DND-41 (cell line): ENCODE measurements at regions not wholly inside any gene's neighbourhood (a gene's known extent, or its start where the extent isn't known, plus 50 kb on each side); places are given as distances from the start of the nearest gene placed in this dataset.

Experiments used
- ATAC-seq: fragments of 200-7000 bp; cut with Tn5 transposase; 3 replicates; pipeline ENCODE4 v1.9.1; 2021; ENCODE audit warnings: low read depth; ENCODE audit not compliant: insufficient read depth
- DNase-seq: peaks from one replicate; pipeline ENCODE4 v3.0.0-alpha.2; 2020
- H2AFZ ChIP-seq: 2 replicates; pipeline ENCODE4 v1.6.0; 2012; ENCODE audit warnings: low read depth, low read length
- H3K27ac ChIP-seq: 2 replicates; pipeline ENCODE4 v1.5.1; 2012; ENCODE audit warnings: low read length, inconsistent platforms
- H3K27me3 ChIP-seq: fragments of 200-600 bp; sonication (generic); 2 replicates; pipeline ENCODE4 v1.6.0; 2012; ENCODE audit warnings: low read length, mild to moderate bottlenecking, inconsistent platforms; ENCODE audit not compliant: insufficient read depth, poor library complexity
- H3K36me3 ChIP-seq: 2 replicates; pipeline ENCODE4 v1.5.1; 2012; ENCODE audit warnings: low read length, inconsistent platforms; ENCODE audit not compliant: insufficient read depth
- H3K4me1 ChIP-seq: 2 replicates; pipeline ENCODE4 v1.5.1; 2012; ENCODE audit warnings: mild to moderate bottlenecking, low read length; ENCODE audit not compliant: insufficient read depth
- H3K4me2 ChIP-seq: 2 replicates; pipeline ENCODE4 v1.6.0; 2012; ENCODE audit warnings: mild to moderate bottlenecking, moderate library complexity, low read length, inconsistent platforms; ENCODE audit not compliant: insufficient read depth
- H3K4me3 ChIP-seq, 2 experiments: fragments of 200-600 bp in 1 of 2; shearing (Covaris generic) in 1 of 2; 2 replicates each; pipeline ENCODE4 v1.5.1; 2012 to 2016; ENCODE audit warnings: inconsistent platforms in 2 of 2, low read length in 2 of 2, mild to moderate bottlenecking in 2 of 2, low read depth in 1 of 2, moderate library complexity in 1 of 2
- H3K79me2 ChIP-seq: 2 replicates; pipeline ENCODE4 v1.6.0; 2012; ENCODE audit warnings: low read length, inconsistent platforms; ENCODE audit not compliant: insufficient read depth
- H3K9ac ChIP-seq: 2 replicates; pipeline ENCODE4 v1.6.0; 2012; ENCODE audit warnings: low read depth, mild to moderate bottlenecking, inconsistent platforms, low read length, moderate library complexity
- H3K9me3 ChIP-seq: 2 replicates; pipeline ENCODE4 v1.5.1; 2012; ENCODE audit warnings: low read length, moderate library complexity, mild to moderate bottlenecking, inconsistent platforms; ENCODE audit not compliant: insufficient read depth, severe bottlenecking
- H4K20me1 ChIP-seq: 2 replicates; pipeline ENCODE4 v1.6.0; 2012; ENCODE audit warnings: low read length; ENCODE audit not compliant: insufficient read depth
- EZH2 ChIP-seq: IDR thresholded peaks from 3 replicates; pipeline ENCODE4 v1.6.1; 2012; ENCODE audit warnings: borderline replicate concordance, low read depth, mild to moderate bottlenecking, moderate library complexity, low read length, inconsistent platforms; ENCODE audit not compliant: severe bottlenecking
- TF ChIP-seq, protein P1 (sequence below): IDR thresholded peaks from 2 replicates; pipeline ENCODE4 v1.5.1; 2012; ENCODE audit warnings: borderline replicate concordance, low read length, moderate library complexity, mild to moderate bottlenecking; ENCODE audit not compliant: poor library complexity, severe bottlenecking; ENCODE audit errors: extremely low read depth

DNA sequence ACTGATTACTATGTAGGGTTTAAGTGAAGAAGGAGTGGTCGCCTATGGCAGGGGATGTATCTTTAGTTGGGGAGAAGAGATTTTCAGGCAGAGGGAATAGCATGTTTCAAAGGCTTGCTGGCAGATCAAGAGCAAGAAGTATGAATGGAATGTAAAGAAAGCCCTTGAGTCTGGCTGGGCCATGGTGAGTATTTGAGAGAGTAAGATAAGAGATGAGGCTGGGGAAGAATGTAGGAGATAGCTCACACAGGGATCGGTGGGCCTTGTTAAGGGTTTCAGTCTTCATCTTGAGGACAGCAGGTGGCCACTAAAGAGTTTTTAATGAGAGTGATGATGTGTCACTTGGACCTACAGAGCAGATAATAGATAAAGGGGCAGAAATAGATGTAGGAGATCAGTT, 319.1 kb upstream of the RPS6KA3 start:
- Histone ChIP-seq H3K79me2 (no peaks in the 10 kb centered on the region), H3K27me3 (no peaks in the 10 kb centered on the region), H3K4me2 (no peak overlapping the region), H3K27ac (no peak overlapping the region), H3K36me3 (no peaks in the 10 kb centered on the region), H3K9ac (no peak overlapping the region), H2AFZ (no peak overlapping the region), H3K9me3 (no peaks in the 10 kb centered on the region), H4K20me1 (no peaks in the 10 kb centered on the region), H3K4me1 (no peaks in the 10 kb centered on the region), H3K4me3 (no peak overlapping the region)
- TF ChIP-seq, protein P1, sequence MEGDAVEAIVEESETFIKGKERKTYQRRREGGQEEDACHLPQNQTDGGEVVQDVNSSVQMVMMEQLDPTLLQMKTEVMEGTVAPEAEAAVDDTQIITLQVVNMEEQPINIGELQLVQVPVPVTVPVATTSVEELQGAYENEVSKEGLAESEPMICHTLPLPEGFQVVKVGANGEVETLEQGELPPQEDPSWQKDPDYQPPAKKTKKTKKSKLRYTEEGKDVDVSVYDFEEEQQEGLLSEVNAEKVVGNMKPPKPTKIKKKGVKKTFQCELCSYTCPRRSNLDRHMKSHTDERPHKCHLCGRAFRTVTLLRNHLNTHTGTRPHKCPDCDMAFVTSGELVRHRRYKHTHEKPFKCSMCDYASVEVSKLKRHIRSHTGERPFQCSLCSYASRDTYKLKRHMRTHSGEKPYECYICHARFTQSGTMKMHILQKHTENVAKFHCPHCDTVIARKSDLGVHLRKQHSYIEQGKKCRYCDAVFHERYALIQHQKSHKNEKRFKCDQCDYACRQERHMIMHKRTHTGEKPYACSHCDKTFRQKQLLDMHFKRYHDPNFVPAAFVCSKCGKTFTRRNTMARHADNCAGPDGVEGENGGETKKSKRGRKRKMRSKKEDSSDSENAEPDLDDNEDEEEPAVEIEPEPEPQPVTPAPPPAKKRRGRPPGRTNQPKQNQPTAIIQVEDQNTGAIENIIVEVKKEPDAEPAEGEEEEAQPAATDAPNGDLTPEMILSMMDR, result no peak
- no peak for TF ChIP-seq EZH2
- no peak for ATAC-seq
- no peak for DNase-seq

DNA sequence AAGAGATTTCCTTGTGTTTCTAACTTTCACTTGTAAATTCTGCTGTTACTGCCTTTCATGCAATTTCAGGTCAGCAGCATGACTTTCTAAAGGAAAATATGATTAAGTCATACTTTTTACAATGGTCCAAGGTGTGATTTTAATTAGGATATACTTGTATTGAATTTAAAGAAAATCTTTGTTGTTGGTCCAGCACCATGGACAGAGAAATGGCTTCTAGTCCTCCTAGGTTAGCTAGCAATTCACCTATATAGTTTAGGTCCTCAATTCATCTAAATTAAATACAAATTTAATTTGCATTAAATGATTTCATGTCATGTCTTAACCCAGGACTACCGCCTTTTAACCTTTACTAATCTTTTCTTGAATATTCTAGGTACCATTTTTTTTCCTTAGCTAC, 304.9 kb upstream of the RPS6KA3 start:
- DNase-seq, result no peak
- no peaks in the 10 kb centered on the region for H3K27me3 ChIP-seq
- H3K4me2 ChIP-seq, result no peak overlapping the region
- H3K9me3 ChIP-seq, result no peaks in the 10 kb centered on the region
- TF ChIP-seq EZH2, result no peak
- TF ChIP-seq, protein P1, result no peak
- no peak overlapping the region for H3K27ac ChIP-seq
- no peak overlapping the region for H3K9ac ChIP-seq
- no peaks in the 10 kb centered on the region for H4K20me1 ChIP-seq
- ATAC-seq, result no peak
- H3K4me1 ChIP-seq, result no peaks in the 10 kb centered on the region
- no peaks in the 10 kb centered on the region for H3K36me3 ChIP-seq
- no peaks in the 10 kb centered on the region for H3K79me2 ChIP-seq
- no peak overlapping the region for H2AFZ ChIP-seq
- H3K4me3 ChIP-seq, result no peak overlapping the region

DNA sequence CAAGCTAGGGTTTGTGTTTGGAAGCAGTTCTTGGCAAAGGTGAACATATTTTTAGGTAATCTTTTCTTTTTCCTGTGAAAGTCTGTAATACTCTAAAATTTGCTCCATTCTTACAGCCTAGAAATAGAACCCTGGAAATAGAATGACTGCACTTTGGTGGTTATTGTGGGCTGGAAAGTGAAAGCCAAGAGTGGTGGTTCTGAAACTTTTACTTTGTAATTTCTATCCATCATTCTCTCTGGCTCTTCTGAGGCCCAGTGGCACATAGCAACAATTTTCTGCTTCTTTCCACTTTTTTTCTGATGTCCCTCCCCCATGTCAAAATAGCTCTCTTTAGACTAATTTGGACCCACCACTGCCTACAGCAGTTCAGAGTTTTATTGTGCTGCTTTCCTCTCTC, 300.4 kb upstream of the RPS6KA3 start:
- Histone ChIP-seq H2AFZ (no peak overlapping the region), H3K9me3 (no peaks in the 10 kb centered on the region), H3K27me3 (no peaks in the 10 kb centered on the region), H3K4me3 (no peak overlapping the region), H4K20me1 (no peaks in the 10 kb centered on the region), H3K27ac (no peak overlapping the region), H3K4me2 (no peak overlapping the region), H3K79me2 (no peaks in the 10 kb centered on the region), H3K4me1 (no peaks in the 10 kb centered on the region), H3K36me3 (no peaks in the 10 kb centered on the region), H3K9ac (no peak overlapping the region)
- no peak for TF ChIP-seq EZH2
- TF ChIP-seq, protein P1, result no peak
- no peak for ATAC-seq
- no peak for DNase-seq

DNA sequence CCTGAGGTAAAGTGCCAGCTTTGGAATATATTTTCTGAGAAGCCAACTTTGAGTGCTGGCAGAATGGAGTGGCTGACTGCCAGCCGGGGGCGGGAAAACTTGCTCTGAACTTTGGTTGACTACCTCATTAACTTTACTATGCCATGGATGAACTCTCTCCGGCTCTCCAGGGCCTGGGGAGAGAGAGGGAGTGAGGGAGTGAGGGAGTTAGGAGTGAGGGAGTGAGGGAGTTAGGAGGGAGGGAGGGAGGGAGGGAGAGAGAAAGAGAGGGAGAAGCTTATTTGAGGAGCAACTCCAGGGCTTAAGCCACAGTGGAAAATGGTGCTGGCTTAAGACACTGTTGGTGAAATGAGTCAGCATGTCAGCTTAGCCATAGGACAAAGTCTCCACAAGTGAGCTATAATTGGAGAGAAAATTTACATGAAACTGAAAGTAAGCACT, 280.9 kb upstream of the RPS6KA3 start:
- no peaks in the 10 kb centered on the region for H3K27me3 ChIP-seq
- DNase-seq (no peak), ATAC-seq (no peak)
- H4K20me1 ChIP-seq, result no peaks in the 10 kb centered on the region
- no peaks in the 10 kb centered on the region for H3K9me3 ChIP-seq
- H2AFZ ChIP-seq, result no peak overlapping the region
- no peak overlapping the region for H3K4me3 ChIP-seq
- no peaks in the 10 kb centered on the region for H3K79me2 ChIP-seq
- H3K36me3 ChIP-seq, result no peaks in the 10 kb centered on the region
- TF ChIP-seq EZH2, result no peak
- TF ChIP-seq, protein P1, result no peak
- no peak overlapping the region for H3K9ac ChIP-seq
- H3K4me2 ChIP-seq, result no peak overlapping the region
- no peak overlapping the region for H3K27ac ChIP-seq
- no peaks in the 10 kb centered on the region for H3K4me1 ChIP-seq
